GM18519 (cell line): ENCODE measurements at regions not wholly inside any gene's neighbourhood (a gene's known extent, or its start where the extent isn't known, plus 50 kb on each side); places are given as distances from the start of the nearest gene placed in this dataset.
A peak's percentile ranks its signal among the peaks of the same experiment; 100 is the strongest.

Source experiments
- ATAC-seq: cut with Tn5 transposase; IDR thresholded peaks from one replicate; pipeline ENCODE4 v1.9.1; 2021; ENCODE audit warnings: mild to moderate bottlenecking, moderate library complexity; ENCODE audit not compliant: unreplicated experiment, low FRiP score

DNA sequence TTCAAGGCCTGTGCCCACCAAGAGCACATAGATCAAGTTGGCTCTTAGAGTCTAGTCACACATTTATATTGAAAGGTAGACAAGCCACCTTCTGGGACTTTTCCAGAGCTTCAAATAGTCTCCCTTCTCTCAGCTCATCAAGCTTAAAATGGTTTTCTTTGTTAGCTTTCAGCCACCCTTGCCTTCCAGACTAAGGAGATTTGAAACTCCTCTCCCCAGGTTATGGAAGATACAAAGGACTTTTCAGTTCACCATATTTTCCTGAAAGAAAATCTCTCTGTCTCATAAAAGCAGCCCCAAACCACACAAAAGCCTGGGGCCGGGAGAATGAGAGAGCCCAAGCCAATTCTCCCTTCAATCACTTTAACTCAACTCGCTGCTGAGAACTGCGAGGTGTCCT is 134.1 kb downstream of the ZC3H11B start:
- no peak for ATAC-seq

DNA sequence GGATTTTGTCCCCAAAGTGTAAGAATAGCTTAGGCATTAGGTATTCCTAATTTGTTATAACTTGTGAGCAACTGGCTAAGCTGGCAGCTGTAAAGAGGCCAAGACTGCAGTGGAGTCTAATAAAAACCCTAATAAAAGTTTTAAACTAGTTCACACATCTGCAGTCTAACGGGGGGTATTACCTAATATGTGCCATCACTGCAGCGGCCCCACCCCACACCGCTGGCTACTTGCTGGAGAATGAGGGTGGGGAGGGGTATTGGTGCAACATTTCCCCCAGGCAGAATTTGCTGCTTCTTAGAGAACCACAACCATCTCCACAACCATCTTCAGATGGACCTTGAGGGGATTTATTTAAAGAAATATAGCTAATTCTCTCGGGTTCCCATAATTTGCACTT is 135.0 kb downstream of the ZC3H11B start:
- no peak for ATAC-seq

DNA sequence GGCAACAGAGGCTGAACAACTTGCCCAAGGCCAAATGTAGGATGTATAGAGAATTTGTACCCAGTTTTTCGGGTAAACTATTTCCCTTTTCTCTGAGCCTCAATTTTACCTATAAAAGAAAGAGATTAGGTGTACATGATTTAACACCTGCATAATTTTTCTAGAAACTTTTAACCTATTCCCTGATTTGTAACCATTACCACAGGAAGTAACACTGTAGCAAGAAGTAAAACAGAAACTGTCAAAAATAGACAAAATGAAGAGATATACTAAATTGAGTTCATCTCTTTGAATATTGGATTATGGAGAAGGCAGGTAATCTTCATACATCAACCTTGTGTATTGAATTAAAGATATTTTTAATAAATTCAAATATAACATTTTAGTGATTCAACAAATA is 136.2 kb downstream of the ZC3H11B start:
- ATAC-seq = peak; percentile 50

DNA sequence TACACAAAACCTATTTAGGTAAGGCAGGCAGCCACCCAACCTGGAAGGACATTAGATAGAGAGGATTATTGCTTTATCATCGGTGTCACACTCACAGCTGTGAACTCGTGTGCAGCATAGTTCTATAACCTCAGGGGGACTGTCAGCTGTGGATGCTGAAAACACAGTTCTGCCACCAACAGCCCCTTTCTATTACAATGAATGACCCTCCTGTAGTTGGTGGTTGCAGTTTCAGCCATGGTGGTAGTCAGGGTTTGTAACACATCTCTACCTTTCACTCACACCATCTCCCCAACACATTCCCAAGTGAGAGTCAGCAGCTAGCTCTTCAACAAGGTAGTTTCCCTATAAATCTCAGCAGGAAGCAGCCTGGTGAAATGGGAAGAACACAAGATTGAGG is 136.8 kb downstream of the ZC3H11B start:
- ATAC-seq = peak; percentile 47

DNA sequence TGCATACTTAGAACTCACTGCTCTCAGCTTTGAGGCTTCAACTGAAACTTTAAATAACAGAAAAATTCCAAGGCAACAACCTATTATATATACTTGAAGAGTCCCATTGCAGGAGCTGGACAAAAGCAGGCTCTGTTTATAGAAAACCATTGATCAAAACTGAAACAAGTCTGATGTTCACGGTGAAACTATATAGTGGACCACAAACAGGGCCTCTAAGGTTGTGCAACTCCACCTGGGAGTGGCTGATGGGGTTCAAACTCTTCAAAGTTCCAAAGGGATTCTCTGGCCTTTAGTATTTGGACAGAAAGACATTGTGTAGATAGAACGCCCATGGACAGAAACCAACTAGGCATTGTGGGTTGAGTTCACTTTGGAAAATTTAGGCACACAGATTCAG is 140.3 kb downstream of the ZC3H11B start:
- no peak for ATAC-seq

DNA sequence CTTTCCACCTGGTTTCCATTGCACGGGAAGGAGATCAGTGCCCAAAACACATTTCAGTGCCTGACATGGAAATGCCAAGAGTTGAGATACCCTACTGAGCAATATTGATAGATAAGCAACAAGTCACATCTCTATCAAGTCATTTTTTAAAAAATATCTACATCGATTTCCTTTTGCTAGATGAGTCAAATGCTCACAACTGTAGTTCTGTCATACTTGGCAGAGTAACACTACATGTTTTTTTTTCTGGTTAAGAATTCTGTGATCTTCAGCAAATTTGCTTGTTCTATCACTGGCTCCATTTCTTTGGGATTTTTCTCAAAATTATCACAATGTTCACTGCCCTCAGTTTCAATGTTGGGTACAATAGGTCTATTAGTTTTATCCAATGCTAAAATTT is 145.4 kb downstream of the ZC3H11B start:
- ATAC-seq = no peak

DNA sequence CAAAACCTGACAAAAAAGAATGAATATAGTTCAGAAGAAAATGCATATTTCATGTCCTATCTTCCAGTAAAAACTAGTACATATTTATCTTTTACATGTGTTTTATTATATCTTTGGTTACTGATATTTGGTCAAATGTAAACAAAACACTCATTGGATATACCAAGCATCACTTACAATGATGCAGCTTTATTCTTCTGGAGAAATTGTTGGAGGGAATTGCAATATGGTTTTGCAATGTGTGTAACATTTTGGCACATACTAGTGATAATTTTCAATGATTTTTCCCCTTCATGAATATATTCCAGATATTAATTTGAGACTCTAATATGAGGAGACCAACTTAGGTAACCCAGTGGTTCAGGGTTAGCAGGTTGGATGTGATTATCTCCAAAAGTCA is 146.1 kb downstream of the ZC3H11B start:
- ATAC-seq = no peak

DNA sequence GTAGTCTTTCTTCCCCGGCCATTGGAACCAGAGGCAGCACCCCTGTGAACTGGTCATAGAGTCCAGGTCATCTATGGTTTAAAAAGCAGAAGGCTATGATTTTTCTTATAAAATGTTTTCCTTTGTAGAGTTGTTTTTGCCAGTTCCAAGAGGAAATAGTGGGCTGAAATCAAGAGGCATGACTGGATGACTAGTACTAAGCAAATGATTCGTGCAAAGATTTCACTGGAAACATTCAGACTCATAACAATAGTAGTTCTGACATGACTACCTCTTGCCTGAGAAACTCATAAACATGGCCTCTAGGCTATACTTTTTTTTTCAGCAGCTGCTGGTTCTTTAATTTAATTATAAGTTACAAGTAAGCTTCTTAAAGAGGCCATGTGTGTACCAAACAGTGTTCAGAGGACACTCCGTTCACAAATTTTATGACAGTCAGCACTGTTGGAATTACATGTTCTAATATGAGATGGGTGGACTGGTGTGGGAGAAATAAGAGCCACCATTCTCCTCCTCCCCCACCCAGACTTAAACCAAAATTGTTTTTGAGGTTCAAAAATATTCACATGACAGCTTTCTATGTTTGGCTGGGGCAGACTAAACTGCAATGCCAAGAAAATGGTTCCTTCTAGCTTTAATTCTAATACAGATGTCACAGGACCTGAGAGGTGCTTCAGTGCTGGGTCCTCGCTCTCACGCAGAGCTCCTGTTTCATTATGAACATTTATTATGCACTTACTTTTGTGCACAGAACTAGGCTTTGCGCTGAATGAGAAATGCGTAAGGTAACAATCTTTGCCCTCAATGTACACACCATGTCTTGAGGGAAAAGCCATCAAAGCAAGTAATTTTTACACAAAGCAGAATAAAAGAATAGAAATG is 147.5 kb downstream of the ZC3H11B start:
- ATAC-seq = peak; percentile 55

DNA sequence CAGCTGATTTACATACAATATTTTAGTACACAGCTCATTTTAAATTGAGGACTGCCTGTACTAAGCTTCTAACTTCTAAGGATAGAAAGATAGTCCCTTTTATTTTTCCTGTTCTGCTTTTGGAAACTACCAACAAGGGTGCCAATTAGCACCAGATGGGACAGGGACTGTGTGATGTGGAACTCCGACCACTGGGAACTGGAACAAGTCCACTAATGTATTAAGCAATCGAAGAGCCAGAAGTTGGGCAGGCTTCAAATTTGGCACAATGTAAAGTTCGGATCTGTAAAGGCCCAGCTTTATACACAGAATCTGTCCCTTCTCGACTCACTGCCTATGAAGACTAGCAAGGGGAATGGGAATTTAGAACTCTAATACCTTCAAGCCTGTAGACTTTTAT is 149.3 kb downstream of the ZC3H11B start:
- ATAC-seq = no peak

DNA sequence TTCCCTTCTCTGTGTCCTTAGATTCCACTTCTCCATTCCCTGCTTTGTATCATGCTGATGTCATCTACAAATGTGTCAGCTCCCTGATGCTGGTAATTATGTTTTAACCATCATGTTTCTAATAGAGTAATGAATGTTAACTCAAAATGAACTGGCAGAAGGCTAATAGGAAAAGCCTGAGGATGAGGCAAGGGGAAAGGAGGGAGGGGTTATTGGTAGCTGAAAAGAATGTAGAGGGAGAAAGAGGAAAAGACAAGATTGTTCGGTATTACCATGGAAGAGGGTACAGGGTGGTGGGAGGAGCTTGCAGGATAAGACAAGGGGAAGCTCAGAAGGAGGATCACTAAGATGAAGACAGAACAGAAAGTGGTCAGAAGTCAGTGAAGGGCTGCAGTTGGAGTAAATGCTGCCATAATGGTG is 150.9 kb downstream of the ZC3H11B start:
- no peak for ATAC-seq

DNA sequence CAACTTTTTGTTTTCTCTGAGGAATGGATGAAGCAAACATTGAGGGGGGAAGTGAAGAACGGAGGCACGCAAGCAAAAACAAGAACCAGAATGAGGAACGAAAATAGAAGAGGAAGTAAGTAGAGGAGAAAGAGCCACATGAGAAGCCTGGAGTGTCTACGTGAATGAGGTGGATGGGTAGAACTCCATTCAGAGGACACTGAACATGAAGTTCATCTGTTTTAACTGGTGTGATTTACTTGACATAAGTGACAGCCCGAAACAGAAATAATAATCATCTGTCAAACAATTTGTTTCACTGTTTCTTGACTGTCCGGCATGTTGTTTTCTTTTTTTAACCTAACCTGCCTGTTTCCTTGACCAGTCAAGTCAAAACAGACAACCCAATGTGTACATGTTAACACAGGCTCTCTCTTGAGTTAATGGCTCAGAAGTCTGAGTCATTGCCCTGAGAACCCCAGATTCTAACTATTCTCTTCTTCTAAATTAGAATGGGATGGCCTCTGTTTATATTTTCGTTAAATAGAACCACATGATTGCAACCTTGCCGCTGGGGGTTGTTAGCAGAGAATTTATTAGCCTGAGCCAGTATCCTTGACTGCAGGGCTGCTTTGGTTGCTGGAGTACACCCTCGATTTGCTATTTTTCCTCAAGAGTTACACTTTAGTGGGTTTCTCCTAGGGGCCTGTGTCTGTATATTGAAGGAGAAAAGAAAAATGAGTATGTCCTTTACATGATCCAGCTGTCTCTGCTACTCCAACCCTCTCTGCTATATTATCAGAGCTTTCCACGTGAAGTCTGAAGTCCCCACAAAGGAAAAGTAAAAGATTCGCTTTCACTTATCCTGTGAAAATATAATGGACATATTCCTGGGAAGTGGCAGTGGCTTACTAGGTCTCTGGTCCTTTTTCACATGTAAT is 151.7 kb downstream of the ZC3H11B start:
- ATAC-seq = peak; percentile 54

DNA sequence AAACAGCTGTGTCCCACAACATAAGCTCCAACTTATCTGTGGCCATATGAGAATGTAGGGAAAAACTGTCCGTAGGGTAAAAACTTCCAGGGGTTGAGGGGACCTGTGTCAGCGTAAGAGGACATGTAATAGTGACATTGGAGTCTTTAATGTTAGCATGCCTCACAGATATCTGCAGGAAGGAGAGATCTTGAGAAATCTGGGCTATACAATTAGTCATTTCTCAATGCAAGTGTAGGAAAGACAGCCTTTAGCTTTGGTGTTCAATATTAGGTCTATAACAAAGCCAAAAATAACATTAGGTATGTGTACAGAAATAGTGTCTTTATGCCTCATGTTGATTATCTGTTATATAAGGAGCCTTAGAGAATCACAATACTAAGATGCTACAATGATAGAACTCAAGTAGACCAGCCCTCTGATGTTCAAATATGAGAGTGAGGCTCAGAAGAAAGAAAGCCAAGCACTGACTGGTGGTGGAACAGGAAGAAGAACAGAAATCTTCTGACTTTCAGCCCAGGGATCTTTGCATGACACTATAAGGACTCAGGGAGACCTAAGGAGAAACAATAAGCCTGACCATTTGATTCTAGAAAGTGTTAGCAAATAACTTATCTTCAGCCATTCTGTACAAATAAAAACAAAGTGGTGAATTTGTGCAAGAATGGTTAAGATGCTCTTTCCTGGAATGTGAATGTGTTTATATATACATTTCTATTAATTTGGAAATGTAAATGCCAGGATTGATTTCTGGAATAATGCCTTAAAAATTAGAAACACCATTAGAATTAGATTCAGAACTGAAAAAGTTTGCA is 152.6 kb downstream of the ZC3H11B start:
- ATAC-seq = no peak

DNA sequence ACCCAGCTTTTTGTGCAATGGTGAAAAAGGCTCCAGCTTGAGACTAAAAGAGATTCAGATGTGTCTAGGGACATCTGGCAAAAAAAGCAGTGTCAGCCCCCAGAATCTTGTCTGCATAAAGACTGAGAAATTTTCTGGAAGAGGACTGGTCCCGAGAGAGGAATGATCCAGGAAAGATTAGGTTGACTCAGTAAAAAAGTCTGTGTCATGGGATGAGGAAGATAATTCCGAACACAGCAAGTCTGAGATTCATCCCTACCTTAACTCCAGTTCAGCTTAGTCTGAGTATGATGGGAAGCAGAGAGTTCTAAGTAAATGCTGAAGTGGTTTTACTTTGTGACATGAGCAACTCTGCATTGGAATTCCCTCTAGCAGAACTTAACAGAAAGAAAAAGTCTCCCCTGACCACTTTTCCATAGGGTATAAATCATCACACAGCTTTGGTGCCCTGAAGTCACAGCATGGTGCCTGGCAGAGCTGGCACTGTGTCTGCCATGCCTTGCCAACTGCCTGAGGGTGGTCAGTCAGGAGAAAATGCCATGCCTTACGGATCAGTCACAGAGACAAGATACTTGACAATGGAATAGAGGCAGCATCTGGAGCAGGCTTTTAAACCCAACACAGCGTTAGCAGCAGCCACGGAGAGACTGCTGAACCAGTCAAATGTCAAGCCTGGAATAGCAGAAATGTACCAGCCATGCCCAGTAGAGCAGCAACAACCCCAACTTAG is 153.4 kb downstream of the ZC3H11B start:
- no peak for ATAC-seq

DNA sequence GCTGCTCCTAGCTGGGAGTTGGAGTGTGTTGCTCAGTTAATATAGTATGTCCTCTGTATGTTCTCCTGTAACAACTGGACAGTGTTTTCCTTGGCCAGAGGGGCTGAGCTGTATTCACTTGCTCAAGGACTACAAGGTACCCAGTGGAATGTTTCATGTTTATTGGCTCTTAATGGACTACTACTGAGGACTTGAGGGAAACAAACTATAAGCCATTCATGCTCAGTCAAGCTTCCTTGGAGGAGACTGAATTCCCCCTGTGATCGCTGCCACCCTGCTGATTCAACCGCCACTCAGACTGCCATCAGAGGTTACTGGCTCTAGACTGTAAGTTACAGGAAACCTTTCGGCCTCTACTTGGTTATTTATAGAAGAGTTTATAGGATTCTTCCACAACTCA is 166.6 kb downstream of the ZC3H11B start:
- no peak for ATAC-seq

DNA sequence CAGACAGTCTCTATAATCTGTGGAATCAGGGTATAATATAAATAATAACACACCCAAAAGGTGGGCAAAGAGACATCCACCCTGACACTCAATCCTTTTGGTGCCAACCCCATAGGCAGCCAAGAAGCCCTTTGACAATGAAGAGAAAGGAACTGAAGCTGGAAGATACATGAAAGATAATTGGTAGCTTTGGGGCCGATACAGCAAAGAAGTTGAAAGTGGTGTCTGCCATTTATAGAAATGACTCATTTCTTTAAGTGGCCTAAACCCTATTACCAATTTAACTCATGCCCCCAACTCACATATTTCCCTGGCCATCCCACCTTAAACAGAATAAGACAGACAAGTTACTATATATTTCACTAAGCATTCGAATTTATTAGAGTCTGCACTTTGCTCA is 167.0 kb downstream of the ZC3H11B start:
- no peak for ATAC-seq

DNA sequence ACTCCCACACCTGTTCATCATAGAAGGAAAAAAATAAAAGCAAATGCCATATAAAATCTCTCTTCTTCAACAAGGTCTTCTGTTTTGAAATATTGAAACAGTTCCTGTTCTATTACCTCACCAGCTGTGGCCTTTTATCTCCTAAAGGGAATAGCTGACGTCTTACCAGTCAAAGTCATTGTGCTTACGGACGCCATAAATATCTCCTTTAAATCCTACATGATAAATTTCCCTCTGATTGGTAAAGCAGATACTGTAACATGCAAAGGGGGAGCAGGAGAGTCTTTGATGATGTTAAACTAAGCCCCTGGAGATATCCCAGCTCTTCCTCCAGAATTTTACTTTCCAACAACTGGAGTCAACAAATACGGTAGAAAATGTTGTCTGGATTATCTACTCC is 168.4 kb downstream of the ZC3H11B start:
- no peak for ATAC-seq

DNA sequence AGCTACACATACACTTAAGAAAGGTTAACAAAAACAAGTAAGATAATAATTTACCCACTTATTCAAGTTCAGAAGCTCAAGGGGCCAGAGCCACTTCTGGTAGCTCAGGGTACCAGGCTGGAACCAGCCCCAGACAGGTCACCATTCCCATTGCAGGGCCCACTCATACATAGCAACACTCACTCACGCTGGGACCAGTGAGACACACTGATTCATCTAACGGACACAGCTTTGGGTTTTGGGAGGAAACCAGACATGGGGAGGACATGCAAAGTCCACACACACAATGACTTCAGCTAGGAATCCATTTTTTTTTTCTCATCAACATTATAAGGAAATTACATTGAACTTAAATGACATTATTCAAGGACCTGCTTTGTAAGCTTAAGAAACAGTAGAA is 169.1 kb downstream of the ZC3H11B start:
- ATAC-seq = no peak

DNA sequence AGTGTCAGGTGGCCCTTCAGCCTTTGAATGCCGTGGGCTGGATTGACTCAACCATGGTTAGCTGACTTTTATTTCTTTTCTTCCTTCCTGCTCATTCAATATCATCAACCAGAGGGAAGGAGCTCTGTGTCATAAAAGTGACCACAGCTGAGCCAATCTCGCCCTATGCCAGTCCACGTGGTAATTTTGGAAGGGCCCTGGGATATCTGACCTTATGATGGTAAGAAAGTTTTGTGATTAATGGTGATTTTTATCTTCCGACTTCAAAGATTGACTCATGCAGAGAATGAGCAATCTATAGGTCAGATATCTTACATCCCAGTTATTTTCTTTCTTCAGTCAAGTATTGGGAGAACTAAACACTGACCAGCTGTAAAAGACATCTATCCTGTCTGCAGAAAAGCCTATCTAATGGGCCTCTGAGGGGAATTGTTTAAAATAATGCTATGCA is 170.3 kb downstream of the ZC3H11B start:
- ATAC-seq = no peak

DNA sequence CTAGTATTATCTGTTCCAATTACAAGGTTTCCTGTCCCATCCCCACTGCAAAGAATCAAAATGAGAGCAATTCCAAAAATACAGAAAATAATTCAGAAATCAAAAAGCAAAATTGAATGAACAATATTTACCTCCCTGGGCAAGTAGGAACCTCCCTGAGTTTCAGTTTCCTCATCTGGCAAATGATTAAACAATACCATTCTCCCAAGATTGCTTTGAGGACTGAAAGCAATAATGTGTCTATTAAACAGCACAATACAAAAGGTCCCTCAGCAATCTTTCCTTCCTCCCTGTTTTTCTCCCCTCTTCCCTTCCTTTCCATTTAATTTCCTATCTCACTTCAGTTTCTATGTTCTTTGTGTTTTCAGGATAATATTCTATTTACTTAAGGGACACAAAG is 171.0 kb downstream of the ZC3H11B start:
- ATAC-seq = no peak

DNA sequence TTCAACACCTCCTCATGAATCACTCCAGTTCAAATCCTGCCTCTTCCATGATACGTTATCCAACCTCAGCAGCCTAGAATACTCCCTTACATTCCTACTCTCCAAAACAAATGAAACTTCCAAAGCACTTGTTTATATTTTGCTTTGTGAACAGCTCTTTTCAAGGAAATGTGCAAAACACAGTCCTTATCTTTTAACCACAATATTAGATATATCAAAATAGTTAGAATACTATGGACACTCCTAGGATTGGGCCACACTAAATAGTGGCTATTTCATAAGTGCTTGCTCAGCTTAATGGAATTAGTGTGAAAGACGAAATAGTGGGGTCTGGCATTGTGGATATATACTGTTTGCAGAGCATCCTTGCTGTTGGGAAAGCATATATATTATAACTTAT is 173.5 kb downstream of the ZC3H11B start:
- no peak for ATAC-seq
